NT2/D1 (cell line): ENCODE measurements at regions not wholly inside any gene's neighbourhood (a gene's known extent, or its start where the extent isn't known, plus 50 kb on each side); places are given as distances from the start of the nearest gene placed in this dataset.

ENCODE experiments used
- DNase-seq: peaks from one replicate; pipeline ENCODE4 v3.0.0-alpha.2; 2011; ENCODE audit warnings: low read depth, low spot score
- H3K27me3 ChIP-seq: 2 replicates; pipeline ENCODE4 v1.6.0; 2011; ENCODE audit warnings: mild to moderate bottlenecking; ENCODE audit not compliant: insufficient read length, insufficient read depth
- H3K36me3 ChIP-seq: 2 replicates; pipeline ENCODE4 v1.6.1; 2011; ENCODE audit warnings: mild to moderate bottlenecking, low read length, mixed read lengths; ENCODE audit not compliant: insufficient read depth, insufficient read length
- H3K4me1 ChIP-seq: 2 replicates; pipeline ENCODE4 v1.5.1; 2011; ENCODE audit not compliant: insufficient read depth, insufficient read length
- H3K4me3 ChIP-seq: 2 replicates; pipeline ENCODE4 v1.5.1; 2011; ENCODE audit warnings: low read depth; ENCODE audit not compliant: insufficient read length
- H3K9ac ChIP-seq: 2 replicates; pipeline ENCODE4 v1.6.0; 2011; ENCODE audit warnings: low read depth; ENCODE audit not compliant: insufficient read length
- H3K9me3 ChIP-seq: 2 replicates; pipeline ENCODE4 v1.5.1; 2011; ENCODE audit warnings: mild to moderate bottlenecking, low read length; ENCODE audit not compliant: insufficient read depth
- SUZ12 ChIP-seq: IDR thresholded peaks from 2 replicates; pipeline ENCODE4 v1.6.1; 2011; ENCODE audit not compliant: insufficient read length, insufficient read depth; ENCODE audit errors: extremely low read depth
- YY1 ChIP-seq: IDR thresholded peaks from 2 replicates; pipeline ENCODE4 v1.6.1; 2011; ENCODE audit not compliant: insufficient read length, insufficient read depth
- ZNF274 ChIP-seq: IDR thresholded peaks from 2 replicates; pipeline ENCODE4 v1.6.1; 2011; ENCODE audit warnings: mild to moderate bottlenecking, low read depth, low read length

DNA sequence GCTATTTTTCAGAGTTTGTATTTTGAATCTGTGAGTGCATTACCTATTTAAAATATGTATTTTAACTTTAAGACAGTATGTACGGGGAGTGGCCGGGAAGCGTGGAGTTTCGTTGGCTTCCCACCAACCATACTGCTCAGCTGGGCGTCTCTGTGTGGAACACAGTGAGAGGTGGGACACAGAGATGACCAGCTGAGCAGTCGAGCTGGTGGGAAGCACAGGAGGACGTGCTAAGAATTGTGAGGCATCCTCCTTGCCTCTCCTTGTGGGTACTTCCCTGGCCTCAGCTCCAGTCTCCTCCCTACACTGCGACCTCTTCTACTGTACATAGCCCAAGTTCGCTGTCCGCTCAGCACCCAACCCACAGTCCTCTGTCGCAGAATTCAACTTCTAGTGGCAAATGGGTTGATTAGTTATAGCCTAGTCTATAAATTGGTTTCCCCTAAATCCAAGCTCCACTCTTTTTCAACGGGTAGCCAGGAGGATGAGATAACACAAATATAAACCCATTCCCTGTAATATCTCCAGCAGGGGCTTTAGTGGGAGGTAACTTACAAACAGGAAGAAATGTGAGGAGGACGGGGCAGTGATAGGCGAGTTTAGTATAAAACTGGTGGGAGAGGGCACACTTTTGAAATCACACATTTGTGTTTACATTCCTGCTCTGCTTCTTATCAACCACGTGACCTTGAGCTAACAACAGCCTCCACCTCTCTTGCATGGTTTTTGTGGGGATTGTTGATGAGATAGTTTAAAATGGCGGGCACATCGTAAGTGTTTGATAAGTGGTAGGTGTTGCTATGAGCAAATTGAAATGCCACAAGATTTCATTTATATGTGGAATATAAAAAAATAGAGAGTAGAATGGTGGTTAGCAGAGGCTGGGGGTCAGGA lies 211.9 kb upstream of the HS3ST3A1 start:
- no peak overlapping the region for H3K4me3 ChIP-seq
- no peaks in the 10 kb centered on the region for H3K27me3 ChIP-seq
- TF ChIP-seq ZNF274 (no peak), YY1 (no peak), SUZ12 (no peak)
- no peaks in the 10 kb centered on the region for H3K4me1 ChIP-seq
- H3K36me3 ChIP-seq: no peaks in the 10 kb centered on the region
- DNase-seq: no peak
- H3K9ac ChIP-seq: no peak overlapping the region
- no peaks in the 10 kb centered on the region for H3K9me3 ChIP-seq

DNA sequence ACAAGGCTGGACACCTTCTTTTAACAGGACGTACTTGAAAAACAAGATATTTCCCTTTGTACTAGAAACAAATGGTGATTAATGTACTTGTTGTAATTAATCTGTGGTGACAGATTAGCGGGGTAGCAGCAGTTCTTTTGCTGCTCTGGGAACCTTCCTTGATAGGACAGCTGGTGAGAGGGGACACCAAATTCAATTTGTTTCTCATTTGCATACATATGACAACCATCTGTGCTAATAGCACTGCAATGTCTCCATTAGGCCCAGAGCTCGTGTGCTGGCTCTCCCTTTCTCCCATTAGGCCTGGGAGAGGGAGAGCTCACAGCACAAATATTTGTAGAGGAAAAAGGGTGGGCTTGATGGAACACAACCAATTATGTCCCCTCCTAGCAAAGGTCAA lies 221.0 kb upstream of the HS3ST3A1 start:
- no peak for TF ChIP-seq SUZ12
- no peak for TF ChIP-seq YY1
- no peak for TF ChIP-seq ZNF274
- Histone ChIP-seq H3K27me3 (no peaks in the 10 kb centered on the region), H3K9ac (no peak overlapping the region), H3K4me3 (no peak overlapping the region), H3K36me3 (no peaks in the 10 kb centered on the region), H3K4me1 (no peaks in the 10 kb centered on the region), H3K9me3 (no peaks in the 10 kb centered on the region)
- DNase-seq: no peak

DNA sequence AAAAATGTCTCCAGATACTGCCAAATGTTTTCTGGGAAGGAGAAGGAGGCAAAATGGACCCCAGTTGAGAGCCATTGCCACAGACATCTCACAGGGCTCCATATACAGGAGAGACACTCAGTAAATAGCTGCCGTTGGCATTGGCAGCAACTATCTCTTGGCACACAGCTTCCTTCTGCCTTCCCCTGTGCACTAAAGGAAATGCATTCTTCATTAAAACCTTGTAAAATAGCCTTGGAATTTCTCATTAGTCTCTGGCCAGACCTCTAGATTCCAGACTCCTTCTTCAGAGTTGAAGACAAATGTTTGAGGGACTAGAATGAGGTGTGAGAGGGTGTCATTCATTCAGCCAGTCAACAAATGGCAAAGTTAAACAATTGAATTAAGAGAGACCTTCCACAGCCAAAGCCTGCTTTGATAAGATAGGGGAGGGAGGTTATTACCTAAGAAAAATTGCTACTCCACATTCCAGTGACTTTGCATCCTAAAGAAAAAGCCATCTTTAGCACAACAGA lies 223.9 kb upstream of the HS3ST3A1 start:
- DNase-seq: no peak
- Histone ChIP-seq H3K27me3 (no peaks in the 10 kb centered on the region), H3K9me3 (no peaks in the 10 kb centered on the region), H3K9ac (no peak overlapping the region), H3K4me3 (no peak overlapping the region), H3K36me3 (no peaks in the 10 kb centered on the region), H3K4me1 (no peaks in the 10 kb centered on the region)
- no peak for TF ChIP-seq ZNF274
- no peak for TF ChIP-seq YY1
- no peak for TF ChIP-seq SUZ12

DNA sequence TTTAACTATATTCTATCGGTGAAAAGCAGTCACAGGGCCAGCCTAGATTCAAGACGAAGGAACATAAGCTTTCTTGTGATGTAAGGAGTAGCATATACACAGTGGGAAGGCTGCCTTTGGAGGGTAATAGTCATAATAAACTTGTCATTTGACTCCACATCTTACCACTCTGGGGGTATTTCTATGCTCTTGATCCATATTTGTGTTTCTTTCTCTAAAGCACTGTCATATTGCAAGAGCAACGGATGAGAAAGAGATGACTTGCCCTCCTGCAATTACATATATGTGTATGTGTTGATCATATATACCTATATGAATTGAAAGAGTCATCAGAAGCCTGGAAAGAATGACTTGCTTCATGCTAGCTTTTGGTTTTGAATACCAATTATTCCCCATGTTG lies 225.4 kb upstream of the HS3ST3A1 start:
- Histone ChIP-seq H3K9ac (no peak overlapping the region), H3K36me3 (no peaks in the 10 kb centered on the region), H3K9me3 (no peaks in the 10 kb centered on the region), H3K4me1 (no peaks in the 10 kb centered on the region), H3K4me3 (no peak overlapping the region), H3K27me3 (no peaks in the 10 kb centered on the region)
- no peak for TF ChIP-seq SUZ12
- no peak for TF ChIP-seq YY1
- no peak for TF ChIP-seq ZNF274
- no peak for DNase-seq

DNA sequence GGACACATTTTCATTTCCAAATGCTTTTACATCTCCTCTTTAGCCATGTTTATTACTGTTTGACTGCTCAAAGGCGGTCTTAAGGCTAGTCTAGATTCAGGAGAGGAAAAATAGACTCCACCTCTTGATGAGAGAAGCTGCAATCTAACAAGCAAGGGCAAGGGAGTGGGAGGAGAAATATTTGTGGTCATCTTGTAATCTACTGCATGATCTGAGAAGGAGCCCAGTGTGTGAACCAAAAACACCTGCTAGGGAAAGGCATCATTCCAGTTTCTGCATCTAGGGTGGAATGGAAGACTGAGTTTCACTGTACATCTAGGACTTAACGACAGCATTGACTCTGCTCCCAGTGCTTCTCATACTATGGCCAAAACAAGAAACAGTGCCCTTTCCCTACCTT lies 232.2 kb upstream of the HS3ST3A1 start:
- DNase-seq: no peak
- no peaks in the 10 kb centered on the region for H3K27me3 ChIP-seq
- no peak overlapping the region for H3K4me3 ChIP-seq
- no peak for TF ChIP-seq ZNF274
- no peak for TF ChIP-seq YY1
- no peak for TF ChIP-seq SUZ12
- H3K36me3 ChIP-seq: no peaks in the 10 kb centered on the region
- H3K4me1 ChIP-seq: no peaks in the 10 kb centered on the region
- no peaks in the 10 kb centered on the region for H3K9me3 ChIP-seq
- H3K9ac ChIP-seq: no peak overlapping the region

DNA sequence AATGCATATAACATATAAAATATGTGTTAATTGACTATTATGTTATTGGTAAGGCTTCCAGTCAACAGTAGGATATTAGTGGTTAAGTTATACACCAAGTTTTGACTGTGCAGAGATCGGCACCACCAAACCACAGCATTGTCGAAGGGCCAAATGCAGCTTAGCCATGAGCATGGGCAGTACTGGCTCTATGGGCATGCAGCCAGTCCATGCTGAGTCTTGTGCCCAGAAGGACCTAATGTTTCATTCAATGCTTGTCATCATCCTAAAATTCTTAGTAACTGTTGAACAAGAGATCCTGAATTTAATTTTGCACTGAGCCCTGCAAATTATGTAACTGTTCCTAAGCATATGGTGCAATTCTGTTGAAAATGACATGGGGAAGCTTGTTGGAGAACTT lies 233.4 kb upstream of the HS3ST3A1 start:
- H3K36me3 ChIP-seq: no peaks in the 10 kb centered on the region
- H3K27me3 ChIP-seq: no peaks in the 10 kb centered on the region
- no peaks in the 10 kb centered on the region for H3K4me1 ChIP-seq
- TF ChIP-seq SUZ12 (no peak), ZNF274 (no peak), YY1 (no peak)
- no peak for DNase-seq
- no peaks in the 10 kb centered on the region for H3K9me3 ChIP-seq
- H3K4me3 ChIP-seq: no peak overlapping the region
- H3K9ac ChIP-seq: no peak overlapping the region

DNA sequence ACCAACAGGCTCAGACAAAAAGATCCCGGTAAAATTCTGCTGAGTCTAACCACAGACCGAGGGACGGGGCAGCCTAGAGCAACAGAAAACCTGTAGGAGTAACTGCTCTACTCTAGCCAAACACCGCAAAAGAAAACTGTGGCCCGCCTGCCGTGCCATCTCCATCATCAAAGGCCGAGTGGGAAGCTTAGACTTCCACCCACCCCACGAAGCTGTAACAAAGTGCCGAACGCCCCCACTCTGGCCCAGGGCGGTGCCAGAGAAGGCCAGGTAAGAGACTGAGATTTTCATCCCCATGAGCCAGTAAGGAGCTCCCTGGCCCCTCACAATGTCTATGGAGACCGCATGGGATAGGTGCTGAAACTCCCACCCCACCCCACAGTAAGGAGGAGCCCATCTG lies 231.9 kb upstream of the COX10 start:
- Histone ChIP-seq H3K9ac (no peak overlapping the region), H3K4me1 (no peaks in the 10 kb centered on the region)
- TF ChIP-seq SUZ12 (no peak), YY1 (no peak), ZNF274 (no peak)

More for the DNA sequence above, 231.9 kb upstream of the COX10 start:
- Histone ChIP-seq H3K27me3 (no peaks in the 10 kb centered on the region), H3K36me3 (no peaks in the 10 kb centered on the region), H3K4me3 (no peak overlapping the region), H3K9me3 (no peaks in the 10 kb centered on the region)
- no peak for DNase-seq
